GM18505 (cell line): ENCODE measurements at regions not wholly inside any gene's neighbourhood (a gene's known extent, or its start where the extent isn't known, plus 50 kb on each side); places are given as distances from the start of the nearest gene placed in this dataset.
"Not testable (repeated sequence)": the region's sequence is repeated elsewhere in the genome, so short reads cannot be mapped to it uniquely, and the experiment has no call there.

Source experiments
- ATAC-seq: cut with Tn5 transposase; IDR thresholded peaks from one replicate; pipeline ENCODE4 v1.9.1; 2021; ENCODE audit not compliant: unreplicated experiment
- POLR2A ChIP-seq: IDR thresholded peaks from 4 replicates; pipeline ENCODE4 v1.6.1; 2011; ENCODE audit warnings: borderline replicate concordance; ENCODE audit not compliant: insufficient read depth, insufficient read length; ENCODE audit errors: extremely low read depth

GRCh38 chr13:88395804-88396203 is 724.6 kb downstream of the SLITRK5 start:
- ATAC-seq, result no peak
- TF ChIP-seq POLR2A, result no peak

- TF ChIP-seq POLR2A, result no peak
- no peak for ATAC-seq
Observed at GRCh38 chr13:88411696-88412095, 740.5 kb downstream of the SLITRK5 start.

GRCh38 chr13:88417801-88418200 is 746.6 kb downstream of the SLITRK5 start:
- ATAC-seq, result no peak
- TF ChIP-seq POLR2A, result no peak

- no peak for ATAC-seq
- no peak for TF ChIP-seq POLR2A
Observed at GRCh38 chr13:88424463-88424862, 753.3 kb downstream of the SLITRK5 start.

GRCh38 chr13:88426661-88427060 is 755.5 kb downstream of the SLITRK5 start:
- no peak for ATAC-seq
- TF ChIP-seq POLR2A, result no peak

GRCh38 chr13:88429862-88430261 is 758.7 kb downstream of the SLITRK5 start:
- no peak for ATAC-seq
- no peak for TF ChIP-seq POLR2A

GRCh38 chr13:88434953-88435352 is 763.8 kb downstream of the SLITRK5 start:
- TF ChIP-seq POLR2A, result no peak
- ATAC-seq, result no peak

- no peak for ATAC-seq
- no peak for TF ChIP-seq POLR2A
Observed at GRCh38 chr13:88436974-88437373, 765.8 kb downstream of the SLITRK5 start.

- no peak for TF ChIP-seq POLR2A
- ATAC-seq, result no peak
Observed at GRCh38 chr13:88450515-88450914, 779.3 kb downstream of the SLITRK5 start.

GRCh38 chr13:88456151-88456550 is 785.0 kb downstream of the SLITRK5 start:
- TF ChIP-seq POLR2A, result no peak
- no peak for ATAC-seq

- TF ChIP-seq POLR2A, result no peak
- no peak for ATAC-seq
Observed at GRCh38 chr13:88459331-88459730, 788.2 kb downstream of the SLITRK5 start.

GRCh38 chr13:88461272-88462009 is 790.3 kb downstream of the SLITRK5 start:
- TF ChIP-seq POLR2A, result no peak
- ATAC-seq, result no peak

- TF ChIP-seq POLR2A, result no peak
Observed at GRCh38 chr13:88464851-88465250, 793.7 kb downstream of the SLITRK5 start.

GRCh38 chr13:88472316-88472715 is 801.1 kb downstream of the SLITRK5 start:
- ATAC-seq, result peak; percentile 58
- no peak for TF ChIP-seq POLR2A

More at GRCh38 chr13:88464851-88465250, 793.7 kb downstream of the SLITRK5 start:
- ATAC-seq, result no peak

GRCh38 chr13:88483202-88483601 is 812.0 kb downstream of the SLITRK5 start:
- no peak for ATAC-seq
- no peak for TF ChIP-seq POLR2A

- no peak for TF ChIP-seq POLR2A
- ATAC-seq, result no peak
Observed at GRCh38 chr13:88507909-88508308, 836.7 kb downstream of the SLITRK5 start.

GRCh38 chr13:88512993-88513392 is 841.8 kb downstream of the SLITRK5 start:
- ATAC-seq, result not testable (repeated sequence)
